SK-N-SH treated with all-trans-retinoic acid at 6 μM for 48 hours (cell line): ENCODE measurements at regions not wholly inside any gene's neighbourhood (a gene's known extent, or its start where the extent isn't known, plus 50 kb on each side); places are given as distances from the start of the nearest gene placed in this dataset.

ENCODE experiments used
- ATAC-seq: fragments of 200-7000 bp; cut with Tn5 transposase; 3 replicates; pipeline ENCODE4 v1.9.1; 2020; ENCODE audit warnings: mild to moderate bottlenecking, moderate library complexity
- ARNTL ChIP-seq: fragments of 450-650 bp; formaldehyde crosslinking; IDR thresholded peaks from 2 replicates; pipeline ENCODE4 v1.5.0; 2020; ENCODE audit warnings: low read depth, mild to moderate bottlenecking, moderate library complexity, borderline replicate concordance
- CREB5 ChIP-seq: fragments of 250-450 bp; sonication (Bioruptor Pico); IDR thresholded peaks from 2 replicates; pipeline ENCODE4 v1.5.1; 2020; ENCODE audit warnings: low read depth, mild to moderate bottlenecking, moderate library complexity
- CSDC2 ChIP-seq: fragments of 250-450 bp; sonication (Bioruptor Pico); IDR thresholded peaks from 2 replicates; pipeline ENCODE4 v1.5.0; 2020; ENCODE audit warnings: mild to moderate bottlenecking, moderate library complexity
- CSRNP3 ChIP-seq: fragments of 250-450 bp; sonication (Bioruptor Pico); IDR thresholded peaks from 2 replicates; pipeline ENCODE4 v1.5.1; 2021; ENCODE audit warnings: mild to moderate bottlenecking, moderate library complexity
- ESRRG ChIP-seq: fragments of 250-450 bp; sonication (Bioruptor Pico); IDR thresholded peaks from 2 replicates; pipeline ENCODE4 v1.6.1; 2021; ENCODE audit warnings: mild to moderate bottlenecking
- GLIS3 ChIP-seq: fragments of 250-450 bp; sonication (Bioruptor Pico); IDR thresholded peaks from 2 replicates; pipeline ENCODE4 v1.5.0; 2020; ENCODE audit warnings: mild to moderate bottlenecking, moderate library complexity
- ISL1 ChIP-seq: fragments of 250-450 bp; sonication (Bioruptor Pico); IDR thresholded peaks from 2 replicates; pipeline ENCODE4 v2.1.2; 2022; ENCODE audit warnings: mild to moderate bottlenecking, moderate library complexity
- OSR1 ChIP-seq: fragments of 250-450 bp; sonication (Bioruptor Pico); IDR thresholded peaks from 2 replicates; pipeline ENCODE4 v1.8.0; 2022; ENCODE audit warnings: moderate library complexity, mild to moderate bottlenecking, inconsistent platforms
- PPARA ChIP-seq: fragments of 250-450 bp; sonication (Bioruptor Pico); IDR thresholded peaks from 2 replicates; pipeline ENCODE4 v1.5.0; 2020; ENCODE audit warnings: mild to moderate bottlenecking, borderline replicate concordance
- SNAI2 ChIP-seq: fragments of 250-450 bp; sonication (Bioruptor Pico); IDR thresholded peaks from 2 replicates; pipeline ENCODE4 v1.5.0; 2020; ENCODE audit warnings: mild to moderate bottlenecking, moderate library complexity
- TCF4 ChIP-seq: fragments of 250-450 bp; sonication (Bioruptor Pico); IDR thresholded peaks from 2 replicates; pipeline ENCODE4 v1.8.0; 2021; ENCODE audit warnings: mild to moderate bottlenecking, moderate library complexity, borderline replicate concordance
- TOX ChIP-seq: fragments of 250-450 bp; sonication (Bioruptor Pico); IDR thresholded peaks from 2 replicates; pipeline ENCODE4 v1.8.0; 2021; ENCODE audit warnings: mild to moderate bottlenecking, moderate library complexity, borderline replicate concordance
- ZFP3 ChIP-seq: fragments of 250-450 bp; sonication (Bioruptor Pico); IDR thresholded peaks from 2 replicates; pipeline ENCODE4 v1.5.0; 2020; ENCODE audit warnings: mild to moderate bottlenecking, moderate library complexity
- ZFP30 ChIP-seq: fragments of 450-650 bp; formaldehyde crosslinking; IDR thresholded peaks from 2 replicates; pipeline ENCODE4 v1.5.0; 2022; ENCODE audit warnings: mild to moderate bottlenecking, moderate library complexity
- ZNF565 ChIP-seq: fragments of 450-650 bp; formaldehyde crosslinking; conservative IDR thresholded peaks from 2 replicates; pipeline ENCODE4 v1.5.0; 2020; ENCODE audit warnings: low read depth, mild to moderate bottlenecking, moderate library complexity
- ZNF70 ChIP-seq: fragments of 450-650 bp; formaldehyde crosslinking; IDR thresholded peaks from 2 replicates; pipeline ENCODE4 v1.5.0; 2020; ENCODE audit warnings: mild to moderate bottlenecking, moderate library complexity
- ZNF8 ChIP-seq: fragments of 450-650 bp; formaldehyde crosslinking; IDR thresholded peaks from 2 replicates; pipeline ENCODE4 v1.5.0; 2020; ENCODE audit warnings: mild to moderate bottlenecking, moderate library complexity
- TF ChIP-seq, protein P1 (sequence below): fragments of 250-450 bp; sonication (Bioruptor Pico); IDR thresholded peaks from 2 replicates; pipeline ENCODE4 v1.8.0; 2020; ENCODE audit warnings: mild to moderate bottlenecking, moderate library complexity, borderline replicate concordance

DNA sequence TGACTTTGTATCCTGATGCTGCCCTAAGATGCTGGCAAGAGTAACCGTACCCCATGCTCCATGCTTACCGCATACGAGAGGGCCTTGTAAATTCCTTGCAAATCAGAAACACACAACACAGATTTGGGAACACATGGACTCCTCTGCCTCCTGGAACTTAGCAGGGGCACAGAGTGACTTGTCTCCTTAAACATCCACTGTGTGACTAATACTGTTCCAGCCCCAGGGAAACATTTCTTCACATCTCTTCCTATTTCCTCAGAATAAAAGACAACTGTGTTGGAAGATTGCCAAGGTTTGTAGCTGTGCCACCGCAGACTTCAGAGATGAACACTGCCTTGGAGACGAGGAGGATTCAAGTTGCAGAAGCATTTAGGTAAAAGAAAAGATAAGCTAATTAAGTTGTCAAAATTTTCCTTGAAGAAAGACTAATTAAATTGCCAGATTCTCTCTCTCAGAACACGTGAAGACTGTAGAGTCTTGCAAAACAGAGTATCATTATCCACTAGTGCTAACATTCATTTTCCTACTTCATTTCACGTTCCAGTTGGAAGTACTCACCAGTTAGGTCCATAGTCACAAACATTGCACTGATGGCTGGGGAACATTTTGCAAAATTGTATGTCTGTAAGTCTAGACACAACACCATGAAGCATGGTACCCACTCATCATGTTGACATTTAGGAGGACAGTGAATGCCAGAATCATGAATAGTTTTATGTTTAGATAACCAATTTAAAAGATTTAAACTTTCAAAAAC is 188.8 kb downstream of the TSN start:
- ATAC-seq, result no peak
- TF ChIP-seq TOX (CRISPR knock-in tag), result no peak
- TF ChIP-seq ISL1, result peak; percentile 45; the same call in 1 of the 2 replicates
- TF ChIP-seq, protein P1, sequence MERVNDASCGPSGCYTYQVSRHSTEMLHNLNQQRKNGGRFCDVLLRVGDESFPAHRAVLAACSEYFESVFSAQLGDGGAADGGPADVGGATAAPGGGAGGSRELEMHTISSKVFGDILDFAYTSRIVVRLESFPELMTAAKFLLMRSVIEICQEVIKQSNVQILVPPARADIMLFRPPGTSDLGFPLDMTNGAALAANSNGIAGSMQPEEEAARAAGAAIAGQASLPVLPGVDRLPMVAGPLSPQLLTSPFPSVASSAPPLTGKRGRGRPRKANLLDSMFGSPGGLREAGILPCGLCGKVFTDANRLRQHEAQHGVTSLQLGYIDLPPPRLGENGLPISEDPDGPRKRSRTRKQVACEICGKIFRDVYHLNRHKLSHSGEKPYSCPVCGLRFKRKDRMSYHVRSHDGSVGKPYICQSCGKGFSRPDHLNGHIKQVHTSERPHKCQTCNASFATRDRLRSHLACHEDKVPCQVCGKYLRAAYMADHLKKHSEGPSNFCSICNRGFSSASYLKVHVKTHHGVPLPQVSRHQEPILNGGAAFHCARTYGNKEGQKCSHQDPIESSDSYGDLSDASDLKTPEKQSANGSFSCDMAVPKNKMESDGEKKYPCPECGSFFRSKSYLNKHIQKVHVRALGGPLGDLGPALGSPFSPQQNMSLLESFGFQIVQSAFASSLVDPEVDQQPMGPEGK (CRISPR knock-in tag), result no peak

DNA sequence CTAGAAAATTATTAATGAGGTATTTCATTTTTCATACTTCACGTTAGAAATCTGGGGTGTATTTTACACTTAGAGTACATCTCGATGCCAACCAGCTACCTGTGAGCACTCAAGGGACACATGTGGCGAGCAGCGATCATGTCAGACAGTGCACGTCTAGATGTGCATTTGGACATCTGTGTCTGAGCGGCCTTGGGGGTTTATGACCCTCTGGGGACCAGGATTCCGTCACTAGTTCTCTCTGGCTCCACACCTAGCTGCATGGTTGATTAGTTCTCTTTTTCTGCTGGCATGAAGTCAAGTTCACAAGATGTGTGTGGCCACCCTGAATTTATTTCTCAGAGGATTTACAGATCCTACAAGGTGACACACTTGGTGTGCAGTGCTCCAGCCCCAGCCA is 192.2 kb downstream of the TSN start:
- ATAC-seq, result no peak
- no peak for TF ChIP-seq ESRRG
- no peak for TF ChIP-seq OSR1 (CRISPR knock-in tag)
- TF ChIP-seq ZNF565 (CRISPR knock-in tag), result no peak
- TF ChIP-seq GLIS3, result no peak
- TF ChIP-seq, protein P1 (CRISPR knock-in tag), result no peak
- TF ChIP-seq PPARA, result no peak
- TF ChIP-seq CSDC2 (CRISPR knock-in tag), result no peak
- TF ChIP-seq TCF4 (CRISPR knock-in tag), result no peak
- no peak for TF ChIP-seq ISL1
- no peak for TF ChIP-seq ZNF8 (CRISPR knock-in tag)
- TF ChIP-seq ZFP30 (CRISPR knock-in tag), result no peak
- TF ChIP-seq, all 23 proteins: peak for 0

- TF ChIP-seq CREB5 (CRISPR knock-in tag) (no peak), CSRNP3 (no peak)
- TF ChIP-seq, all 23 proteins: peak for 0
- no peak for ATAC-seq
These were observed 193.8 kb downstream of the TSN start for GRCh38 chr2:121949271-121949670.

- ATAC-seq, result no peak
- TF ChIP-seq ISL1 (no peak), CSDC2 (CRISPR knock-in tag) (no peak), ARNTL (CRISPR knock-in tag) (no peak), ZNF565 (CRISPR knock-in tag) (no peak), ZFP30 (CRISPR knock-in tag) (no peak), ZNF8 (CRISPR knock-in tag) (no peak), TOX (CRISPR knock-in tag) (no peak), ZFP3 (CRISPR knock-in tag) (no peak), SNAI2 (CRISPR knock-in tag) (no peak), CSRNP3 (no peak), ZNF70 (CRISPR knock-in tag) (no peak), PPARA (no peak), CREB5 (CRISPR knock-in tag) (no peak), GLIS3 (no peak)
These were observed 200.0 kb downstream of the TSN start for GRCh38 chr2:121955426-121955825.
